SKM-1 (cell line): ENCODE measurements at regions not wholly inside any gene's neighbourhood (a gene's known extent, or its start where the extent isn't known, plus 50 kb on each side); places are given as distances from the start of the nearest gene placed in this dataset.

Source experiments
- DNase-seq: peaks from one replicate; lab custom pipeline; 2025; ENCODE audit not compliant: unreplicated experiment; lab: John Stamatoyannopoulos, UW

DNA sequence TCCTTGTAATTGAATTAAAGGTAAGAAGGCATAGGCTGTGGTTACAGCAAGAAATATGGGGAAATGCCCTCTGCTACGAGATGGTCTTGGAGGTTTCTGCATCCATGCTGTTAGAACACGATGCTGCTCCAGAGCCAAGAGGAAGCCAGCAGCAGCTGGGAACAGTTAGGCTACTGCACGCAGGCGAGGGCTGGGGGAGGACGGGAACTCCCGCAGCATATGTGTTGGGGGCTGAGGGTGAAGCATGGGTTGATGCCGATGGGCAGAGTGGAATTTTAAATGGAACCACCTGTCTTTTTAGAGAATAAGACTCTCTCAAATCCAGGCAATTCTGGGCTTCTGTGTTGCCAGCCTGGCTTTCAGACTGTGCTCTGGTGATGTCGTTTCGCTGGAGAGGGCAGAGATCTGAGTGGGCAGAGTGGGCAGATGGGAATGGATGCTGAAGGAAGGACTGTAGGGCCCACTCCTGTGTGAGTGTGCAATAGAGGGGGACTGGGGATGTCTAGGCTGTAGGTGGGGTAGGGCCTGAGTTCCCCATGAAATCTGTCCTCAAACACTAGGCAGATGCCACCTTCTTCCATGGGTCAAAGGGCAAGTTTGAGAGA lies 417.0 kb upstream of the TPM1 start:
- DNase-seq: no peak

DNA sequence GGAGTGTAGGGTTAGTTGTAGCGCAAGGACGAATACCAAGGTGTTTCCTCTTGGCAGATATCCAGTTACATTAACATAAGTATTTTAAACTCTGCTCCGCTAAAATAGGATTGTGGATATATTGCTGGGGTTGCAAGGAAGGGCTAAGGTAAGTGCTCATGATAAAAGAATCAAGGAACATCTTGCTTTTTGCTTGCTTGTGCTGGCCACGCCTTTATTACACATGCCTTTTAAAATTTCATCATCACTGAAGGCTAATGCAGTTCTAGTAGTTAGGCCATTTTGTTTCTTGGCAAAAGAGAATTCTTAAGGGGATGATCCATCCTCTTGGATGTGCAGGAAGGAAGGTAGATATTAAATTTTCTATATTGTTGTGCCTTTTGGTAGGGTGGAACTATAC lies 415.6 kb upstream of the TPM1 start:
- DNase-seq: no peak

GRCh38 chr15:62631076-62631724 lies 411.3 kb upstream of the TPM1 start:
- no peak for DNase-seq

DNA sequence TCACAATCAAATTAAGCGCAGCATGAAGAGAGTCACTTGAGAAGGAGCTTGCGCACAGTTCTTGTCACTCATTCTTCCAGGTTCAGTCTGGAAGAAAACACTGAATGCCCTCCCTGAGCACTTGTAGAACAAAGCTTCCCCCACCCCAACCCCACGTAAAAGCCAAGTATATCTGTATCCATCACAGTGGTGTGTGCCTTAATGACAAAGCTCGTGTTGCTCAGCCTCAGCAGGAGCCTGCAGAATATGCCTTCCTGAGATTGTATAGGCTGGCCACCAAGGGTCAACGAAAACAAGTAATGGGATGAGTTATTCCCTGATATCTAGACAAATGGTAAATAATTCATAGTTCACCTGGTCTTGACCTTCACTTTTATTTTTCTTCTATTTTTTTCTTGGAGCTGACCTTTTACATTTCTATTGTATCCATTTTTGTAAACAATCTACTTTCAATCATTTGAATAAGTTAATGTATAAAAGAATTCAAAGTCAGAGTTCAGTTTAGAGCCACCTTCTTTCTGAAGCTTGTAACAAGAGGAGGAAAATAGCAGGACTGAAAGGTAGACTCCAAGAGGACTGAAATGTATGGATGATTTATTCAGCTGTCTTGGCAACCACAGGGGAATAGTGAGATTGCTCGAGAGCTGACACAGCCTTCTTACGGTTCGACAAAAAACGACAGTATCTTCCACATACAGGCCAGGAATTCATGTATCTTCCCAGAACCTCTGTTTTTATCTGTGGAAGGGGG lies 405.5 kb upstream of the TPM1 start:
- DNase-seq: no peak

DNA sequence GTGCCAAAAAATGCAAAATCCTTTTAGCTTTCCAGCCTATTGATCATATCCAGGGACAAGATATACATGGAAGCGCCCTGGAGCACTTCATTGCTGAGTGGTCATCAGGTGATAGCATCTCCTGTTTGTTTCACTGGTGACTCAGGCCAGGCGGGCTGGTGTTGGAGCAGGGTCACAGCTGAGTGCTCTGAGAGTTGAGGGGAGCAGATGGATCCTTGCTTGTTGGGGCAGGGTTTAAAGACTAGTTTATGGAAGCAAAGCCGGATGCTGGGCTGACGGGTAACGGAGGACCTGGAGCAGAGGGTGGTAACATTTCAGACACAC lies 405.0 kb upstream of the TPM1 start:
- DNase-seq: no peak

DNA sequence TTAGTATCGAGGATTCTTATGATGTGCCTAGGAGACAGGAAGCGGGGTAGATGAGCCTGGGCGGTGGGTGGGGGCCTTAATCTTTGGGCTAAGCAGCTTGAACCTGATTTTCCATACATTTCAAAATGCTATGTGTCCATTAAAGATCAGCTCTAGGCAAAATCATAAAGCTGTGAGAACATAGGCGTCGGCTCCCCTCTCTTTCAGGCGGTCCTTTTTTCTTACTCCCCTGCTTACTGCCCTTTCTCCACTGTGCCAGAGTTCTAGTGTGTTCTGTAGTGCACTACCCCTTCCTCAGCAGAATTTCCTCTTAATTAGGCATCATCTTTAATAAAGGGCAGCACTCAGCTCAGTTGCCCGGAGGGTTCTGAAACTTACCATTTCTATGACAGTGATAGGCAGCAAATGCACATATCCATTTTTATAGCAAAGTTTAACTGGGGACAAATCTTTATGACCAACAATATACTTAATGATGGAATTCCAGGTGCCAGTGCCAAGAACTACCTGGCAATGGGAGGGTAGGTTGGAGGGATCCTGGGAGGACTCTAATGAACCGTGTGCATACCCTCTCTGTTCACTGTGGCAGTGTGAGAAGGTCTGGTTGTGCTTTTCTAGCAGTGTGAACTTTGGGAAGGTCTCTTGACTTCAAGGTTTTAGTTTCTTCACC lies 404.5 kb upstream of the TPM1 start:
- no peak for DNase-seq

GRCh38 chr15:62639432-62639831 lies 403.1 kb upstream of the TPM1 start:
- no peak for DNase-seq

DNA sequence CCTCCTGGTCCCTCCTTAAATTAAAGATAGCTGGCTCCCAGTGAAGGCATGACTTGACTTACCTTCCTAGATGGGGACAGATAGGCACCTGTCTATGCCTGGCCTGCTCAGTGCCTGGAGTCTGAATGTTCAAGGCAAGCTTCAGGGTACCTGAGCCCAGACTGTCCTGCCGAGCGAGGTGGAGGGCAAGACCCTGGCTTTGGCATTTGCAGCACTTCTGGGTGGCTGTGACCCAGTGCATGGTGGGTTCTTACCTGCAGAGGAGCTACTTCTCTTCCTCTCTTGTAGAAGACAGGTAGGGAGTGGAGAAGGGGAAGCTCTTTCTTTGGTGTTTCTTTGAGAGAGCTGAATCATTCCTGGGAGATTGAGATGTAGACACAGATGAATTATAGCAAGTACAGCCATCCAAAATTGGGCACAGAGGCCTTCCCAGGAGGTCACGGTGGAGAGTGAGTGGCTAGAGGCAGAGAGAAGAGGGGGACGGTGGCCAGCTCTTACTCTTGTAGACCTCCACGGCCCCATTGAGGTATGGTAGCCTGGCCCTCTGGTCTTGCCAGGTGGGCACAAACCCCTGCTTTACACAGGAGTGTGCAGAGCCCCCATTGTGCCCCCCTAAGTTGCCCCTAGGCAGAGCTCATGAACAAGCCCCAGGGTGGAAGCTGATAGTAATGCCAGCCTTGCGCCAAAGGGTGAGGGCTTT lies 402.5 kb upstream of the TPM1 start:
- DNase-seq: no peak

GRCh38 chr15:62641825-62642224 lies 400.7 kb upstream of the TPM1 start:
- peak; percentile 32 for DNase-seq

GRCh38 chr15:62643572-62643971 lies 399.0 kb upstream of the TPM1 start:
- DNase-seq: no peak

- DNase-seq: no peak
Observed at GRCh38 chr15:62644216-62644888, 398.2 kb upstream of the TPM1 start.

GRCh38 chr15:62644889-62645742 lies 397.4 kb upstream of the TPM1 start:
- DNase-seq: no peak

DNA sequence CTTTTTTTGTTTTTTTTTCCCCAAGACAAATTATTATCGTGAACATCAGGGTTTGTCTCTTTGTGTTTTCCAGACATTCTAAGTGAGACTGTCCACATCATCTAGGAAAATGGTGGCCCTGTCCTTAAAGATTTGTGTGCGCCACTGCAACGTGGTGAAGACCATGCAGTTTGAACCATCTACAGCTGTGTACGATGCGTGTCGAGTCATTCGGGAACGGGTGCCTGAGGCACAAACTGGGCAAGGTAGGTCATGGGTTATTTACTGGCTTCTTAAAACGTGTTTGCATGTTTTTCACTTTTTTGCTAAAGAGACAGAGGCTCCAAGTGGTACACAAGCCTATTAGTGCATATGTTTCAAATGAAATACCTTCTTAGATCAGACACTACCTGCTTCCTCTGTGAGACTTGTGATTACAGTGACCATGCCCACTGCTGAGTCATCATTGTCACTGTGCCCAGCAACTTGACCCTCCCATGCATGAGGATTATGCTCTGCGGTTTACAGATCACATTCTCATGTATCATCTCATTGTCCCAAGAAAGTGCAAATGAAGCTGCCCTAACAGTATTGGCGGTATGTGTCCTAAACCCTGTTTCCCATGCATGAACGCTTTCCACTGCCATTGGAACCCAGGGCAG lies 395.2 kb upstream of the TPM1 start:
- no peak for DNase-seq

- DNase-seq: no peak
Observed at GRCh38 chr15:62647843-62648505, 394.6 kb upstream of the TPM1 start.

- DNase-seq: no peak
Observed at GRCh38 chr15:62648954-62649353, 393.6 kb upstream of the TPM1 start.

- DNase-seq: no peak
Observed at GRCh38 chr15:62649793-62650420, 392.6 kb upstream of the TPM1 start.

- peak; percentile 88 for DNase-seq
Observed at GRCh38 chr15:62653122-62653521, 389.4 kb upstream of the TPM1 start.

GRCh38 chr15:62656071-62656470 lies 386.5 kb upstream of the TPM1 start:
- no peak for DNase-seq
